H1 (cell line): ENCODE measurements at regions not wholly inside any gene's neighbourhood (a gene's known extent, or its start where the extent isn't known, plus 50 kb on each side); places are given as distances from the start of the nearest gene placed in this dataset.

Experiments
- CTCF ChIA-PET: fragments of 300-600 bp; sonication (Branson Sonifier 250); formaldehyde crosslinking; loops from one replicate; lab custom pipeline; 2021; ENCODE audit not compliant: partially characterized antibody; lab: Charles Lee
- POLR2A ChIA-PET: fragments of 300-600 bp; sonication (Branson Sonifier 250); formaldehyde crosslinking; loops from one replicate; lab custom pipeline; 2021; ENCODE audit warnings: inconsistent platforms; ENCODE audit not compliant: partially characterized antibody; lab: Charles Lee
- DNase-seq, 2 experiments: peaks; one replicate each; pipeline versions ENCODE4 v3.0.0 to v3.0.0-alpha.2; 2010 to 2022; ENCODE audit warnings: low spot score in 2 of 2, low read depth in 1 of 2, mixed read lengths in 1 of 2
- FAIRE-seq: peaks from 2 replicates; lab custom pipeline; 2011; peaks lifted over from hg19 to GRCh38; lab: Jason Lieb, UNC
- H2AFZ ChIP-seq: 2 replicates; pipeline ENCODE4 v1.8.1; 2012; ENCODE audit warnings: low read length, inconsistent platforms
- H2AK5ac ChIP-seq: 2 replicates; pipeline ENCODE4 v1.6.1; 2013; ENCODE audit warnings: low read depth, low read length
- H2BK120ac ChIP-seq: replicated peaks from 2 replicates; pipeline ENCODE3; 2013; ENCODE audit warnings: low read depth, low read length, inconsistent platforms
- H2BK12ac ChIP-seq: 2 replicates; pipeline ENCODE4 v1.6.1; 2013; ENCODE audit warnings: low read depth, low read length
- H2BK15ac ChIP-seq: 2 replicates; pipeline ENCODE4 v1.6.1; 2013; ENCODE audit warnings: low read length
- H2BK20ac ChIP-seq: 2 replicates; pipeline ENCODE4 v1.6.1; 2013; ENCODE audit warnings: low read length
- H2BK5ac ChIP-seq: 2 replicates; pipeline ENCODE4 v1.6.1; 2013; ENCODE audit warnings: low read depth, low read length
- H3K14ac ChIP-seq: 2 replicates; pipeline ENCODE4 v1.6.1; 2013; ENCODE audit warnings: inconsistent platforms; ENCODE audit not compliant: insufficient read length
- H3K18ac ChIP-seq: 2 replicates; pipeline ENCODE4 v1.6.1; 2013; ENCODE audit warnings: low read length; ENCODE audit errors: extremely low read depth
- H3K23ac ChIP-seq: 2 replicates; pipeline ENCODE4 v1.6.1; 2013; ENCODE audit warnings: inconsistent platforms; ENCODE audit not compliant: insufficient read length
- H3K23me2 ChIP-seq: 2 replicates; pipeline ENCODE4 v1.6.1; 2013; ENCODE audit warnings: low read depth, low read length
- H3K27ac ChIP-seq: 2 replicates; pipeline ENCODE4 v1.6.1; 2011; ENCODE audit warnings: low read depth, low read length, inconsistent platforms
- H3K27me3 ChIP-seq, 4 experiments: replicated peaks in 1 of 4; 1 replicate in 1 of 4; 2 replicates in 3 of 4; pipeline versions ENCODE4 v1.6.1 to v1.8.1; 2011 to 2013; ENCODE audit warnings: low read length in 3 of 4, mild to moderate bottlenecking in 3 of 4, inconsistent platforms in 2 of 4, mixed read lengths in 2 of 4, moderate library complexity in 1 of 4; ENCODE audit not compliant: control insufficient read depth in 3 of 4, insufficient read depth in 3 of 4; ENCODE audit errors: extremely low read depth in 1 of 4
- H3K36me3 ChIP-seq, 4 experiments: 2 replicates each; pipeline versions ENCODE4 v1.6.1 to v1.8.1; 2011 to 2013; ENCODE audit warnings: mild to moderate bottlenecking in 4 of 4, low read length in 3 of 4, moderate library complexity in 2 of 4, control low read depth in 1 of 4, inconsistent platforms in 1 of 4; ENCODE audit not compliant: insufficient read depth in 4 of 4, control insufficient read depth in 2 of 4
- H3K4ac ChIP-seq: replicated peaks from 2 replicates; pipeline ENCODE3; 2013; ENCODE audit warnings: low read length, low read depth, mixed read lengths, inconsistent platforms; ENCODE audit not compliant: insufficient read length
- H3K4me1 ChIP-seq, 4 experiments: replicated peaks in 1 of 4; 1 replicate in 1 of 4; 2 replicates in 3 of 4; pipeline versions ENCODE4 v1.6.1 to v1.8.1; 2011 to 2013; ENCODE audit warnings: low read length in 3 of 4, inconsistent platforms in 2 of 4, mixed read lengths in 1 of 4; ENCODE audit not compliant: insufficient read depth in 4 of 4, control insufficient read depth in 3 of 4
- H3K4me2 ChIP-seq, 2 experiments: 2 replicates each; pipeline versions ENCODE4 v1.6.1 to v1.8.1; 2011 to 2013; ENCODE audit warnings: low read depth in 2 of 2, low read length in 2 of 2, control low read depth in 1 of 2, inconsistent platforms in 1 of 2, mild to moderate bottlenecking in 1 of 2; ENCODE audit not compliant: insufficient read depth in 1 of 2
- H3K4me3 ChIP-seq, 4 experiments: fragments of 200-600, 300-600 bp in 1 of 4; sonication (generic), shearing (Covaris generic), sonication (Bioruptor Twin) in 1 of 4; 2 replicates each; pipeline versions ENCODE4 v1.5.1 to v1.8.1; 2011 to 2016; ENCODE audit warnings: low read length in 4 of 4, low read depth in 3 of 4, control low read depth in 2 of 4, inconsistent platforms in 2 of 4, mild to moderate bottlenecking in 2 of 4, mixed read lengths in 1 of 4, moderate library complexity in 1 of 4; ENCODE audit not compliant: insufficient read depth in 2 of 4; ENCODE audit errors: extremely low read depth in 1 of 4
- H3K56ac ChIP-seq: replicated peaks from 2 replicates; pipeline ENCODE3; 2013; ENCODE audit warnings: low read depth, mild to moderate bottlenecking, mixed read lengths, low read length, inconsistent platforms; ENCODE audit not compliant: insufficient read length
- H3K79me1 ChIP-seq: 2 replicates; pipeline ENCODE4 v1.6.1; 2013; ENCODE audit warnings: low read depth, low read length, control low read depth
- H3K79me2 ChIP-seq, 2 experiments: 2 replicates each; pipeline versions ENCODE4 v1.6.1 to v1.8.1; 2012 to 2013; ENCODE audit warnings: low read length in 2 of 2, mild to moderate bottlenecking in 2 of 2, inconsistent platforms in 1 of 2; ENCODE audit not compliant: insufficient read depth in 2 of 2, control insufficient read depth in 1 of 2
- H3K9ac ChIP-seq, 4 experiments: replicated peaks in 1 of 4; 1 replicate in 1 of 4; 2 replicates in 3 of 4; pipeline versions ENCODE4 v1.6.1 to v1.8.1; 2011 to 2013; ENCODE audit warnings: low read depth in 3 of 4, low read length in 3 of 4, control low read depth in 2 of 4, mild to moderate bottlenecking in 2 of 4, moderate library complexity in 2 of 4, inconsistent platforms in 1 of 4; ENCODE audit errors: extremely low read depth in 1 of 4
- H3K9me3 ChIP-seq, 2 experiments: 2 replicates each; pipeline versions ENCODE4 v1.6.1 to v1.8.1; 2012 to 2013; ENCODE audit warnings: mild to moderate bottlenecking in 2 of 2, moderate library complexity in 2 of 2, control low read depth in 1 of 2, inconsistent platforms in 1 of 2, low read depth in 1 of 2, low read length in 1 of 2, mixed read lengths in 1 of 2; ENCODE audit not compliant: insufficient read depth in 2 of 2
- H4K20me1 ChIP-seq, 2 experiments: replicated peaks in 1 of 2; 2 replicates each; pipeline versions ENCODE3 to v1.8.1; 2011 to 2013; ENCODE audit warnings: inconsistent platforms in 2 of 2, low read length in 2 of 2, mild to moderate bottlenecking in 1 of 2; ENCODE audit not compliant: insufficient read depth in 2 of 2, control insufficient read depth in 1 of 2
- H4K5ac ChIP-seq: 2 replicates; pipeline ENCODE4 v1.6.1; 2013; ENCODE audit warnings: low read length, low read depth, mixed read lengths, inconsistent platforms; ENCODE audit not compliant: insufficient read length
- H4K8ac ChIP-seq: 2 replicates; pipeline ENCODE4 v1.8.0; 2013; ENCODE audit warnings: mild to moderate bottlenecking, moderate library complexity, low read length, inconsistent platforms; ENCODE audit not compliant: insufficient read depth; ENCODE audit errors: extremely low read depth
- H4K91ac ChIP-seq: replicated peaks from 2 replicates; pipeline ENCODE3; 2013; ENCODE audit warnings: low read length, mixed read lengths, inconsistent platforms; ENCODE audit not compliant: insufficient read length
- BACH1 ChIP-seq: IDR thresholded peaks from 2 replicates; pipeline ENCODE4 v1.6.1; 2012; ENCODE audit warnings: low read length, improper control_type of control experiment
- CBX5 ChIP-seq: fragments of 300-800, 300-1000 bp; sonication (generic); IDR thresholded peaks from 2 replicates; pipeline ENCODE4 v1.7.1; 2016; ENCODE audit warnings: antibody characterized with exemption, low read length, low read depth
- GTF2F1 ChIP-seq: IDR thresholded peaks from 2 replicates; pipeline ENCODE4 v1.6.1; 2012; ENCODE audit warnings: low read depth, low read length, improper control_type of control experiment, borderline replicate concordance
- HDAC2 ChIP-seq, 2 experiments: fragments of 300-600 bp in 1 of 2; sonication (generic) in 1 of 2; IDR thresholded peaks; 2 replicates each; pipeline ENCODE4 v1.6.1; 2011 to 2012; ENCODE audit warnings: low read depth in 2 of 2, low read length in 2 of 2, mild to moderate bottlenecking in 2 of 2, moderate library complexity in 2 of 2, borderline replicate concordance in 1 of 2, inconsistent platforms in 1 of 2
- KDM1A ChIP-seq: fragments of 200-600, 300-600 bp; sonication (generic); IDR thresholded peaks from 2 replicates; pipeline ENCODE4 v1.7.1; 2016; ENCODE audit warnings: mild to moderate bottlenecking, low read length, borderline replicate concordance
- KDM4A ChIP-seq: IDR thresholded peaks from one replicate; pipeline ENCODE4 v1.7.1; 2012; ENCODE audit warnings: low read depth, mild to moderate bottlenecking, moderate library complexity, low read length, inconsistent platforms; ENCODE audit not compliant: severe bottlenecking
- KDM5A ChIP-seq: fragments of 200-600 bp; IDR thresholded peaks from 2 replicates; pipeline ENCODE4 v1.7.1; 2012; ENCODE audit warnings: mild to moderate bottlenecking, low read length, inconsistent platforms, mixed read lengths
- RAD21 ChIP-seq, 2 experiments: IDR thresholded peaks in 1 of 2; conservative IDR thresholded peaks in 1 of 2; 2 replicates each; pipeline ENCODE4 v1.6.1; 2011; ENCODE audit warnings: low read depth in 2 of 2, low read length in 2 of 2, improper control_type of control experiment in 1 of 2, inconsistent platforms in 1 of 2, mild to moderate bottlenecking in 1 of 2, moderate library complexity in 1 of 2
- SIX5 ChIP-seq: IDR thresholded peaks from 2 replicates; pipeline ENCODE4 v1.6.1; 2011; ENCODE audit warnings: mild to moderate bottlenecking, low read depth, low read length
- TEAD4 ChIP-seq: IDR thresholded peaks from 2 replicates; pipeline ENCODE4 v1.6.1; 2012; ENCODE audit warnings: low read depth, low read length, inconsistent platforms, mixed read lengths
- WGBS, 2 experiments: shearing (Covaris generic) in 1 of 2; methylation state at CpG; one replicate each; pipeline versions ENCODE4 v1.1.6 to v1.1.7; 2013 to 2015; ENCODE audit warnings: low lambda C conversion rate in 2 of 2, mixed read lengths in 2 of 2, inconsistent platforms in 1 of 2, low coverage in 1 of 2, missing lambda C conversion rate in 1 of 2; ENCODE audit not compliant: insufficient replicate concordance in 2 of 2, insufficient coverage in 1 of 2, insufficient read length in 1 of 2; ENCODE audit errors: extremely low coverage in 1 of 2, missing lambda C conversion rate in 1 of 2; 5-methylcytosine and 5-hydroxymethylcytosine counted together
- TF ChIP-seq, protein P1 (sequence below), 3 experiments: IDR thresholded peaks; 1 replicate in 2 of 3; 2 replicates in 1 of 3; pipeline versions ENCODE4 v1.5.1 to v1.6.1; 2011; ENCODE audit warnings: low read length in 3 of 3, mild to moderate bottlenecking in 3 of 3, inconsistent platforms in 2 of 3, low read depth in 1 of 3, moderate library complexity in 1 of 3; ENCODE audit not compliant: insufficient read depth in 1 of 3; ENCODE audit errors: control extremely low read depth in 1 of 3

- H3K4me2 ChIP-seq: no peak overlapping the region
- no peaks in the 10 kb centered on the region for H3K9me3 ChIP-seq
- 86% methylated on average over 1 of the region's 1 CpG; no CpG with 5 or more reads in 1 of the 2 experiments for WGBS, 2 experiments
- ChIA-PET POLR2A (no interaction called here), CTCF (interaction anchor here (0.6 kb wide), 1 partner anchor 533 kb away, joined by 3 read pairs; no protein-coding TSS in a partner anchor)
- no peak overlapping the region for H2BK5ac ChIP-seq
- no peak overlapping the region for H2AK5ac ChIP-seq
- no peak overlapping the region for H3K23ac ChIP-seq
- H4K5ac ChIP-seq: no peak overlapping the region
- no peak overlapping the region for H3K9ac ChIP-seq
- DNase-seq (no peak), FAIRE-seq (no peak)
- no peak overlapping the region for H2BK20ac ChIP-seq
- no peak overlapping the region for H2BK15ac ChIP-seq
- H2BK12ac ChIP-seq: no peak overlapping the region
- H3K27ac ChIP-seq: no peak overlapping the region
- no peaks in the 10 kb centered on the region for H3K27me3 ChIP-seq
- H3K4me1 ChIP-seq: no peaks in the 10 kb centered on the region
- H4K91ac ChIP-seq: no peak overlapping the region
- no peak overlapping the region for H4K8ac ChIP-seq
- H3K56ac ChIP-seq: no peak overlapping the region
- H3K79me2 ChIP-seq: no peaks in the 10 kb centered on the region
- H3K4me3 ChIP-seq: no peak overlapping the region
- no peaks in the 10 kb centered on the region for H4K20me1 ChIP-seq
- no peak overlapping the region for H2BK120ac ChIP-seq
- H3K4ac ChIP-seq: no peak overlapping the region
- no peaks in the 10 kb centered on the region for H3K23me2 ChIP-seq
- no peaks in the 10 kb centered on the region for H3K79me1 ChIP-seq
- H3K14ac ChIP-seq: no peak overlapping the region
- H3K36me3 ChIP-seq: no peaks in the 10 kb centered on the region
- no peak overlapping the region for H2AFZ ChIP-seq
- H3K18ac ChIP-seq: no peak overlapping the region
- TF ChIP-seq SIX5 (no peak), BACH1 (no peak), TEAD4 (no peak), KDM5A (no peak), HDAC2 (IDR thresholded peaks at IDR 0.05; ENCODE audit: borderline replicate concordance in 1 of 2, low read depth in 2 of 2, low read length in 2 of 2) (no peak), KDM1A (no peak), CBX5 (no peak), KDM4A (no peak), RAD21 (IDR thresholded peaks at IDR 0.05 in 1 of 2, conservative IDR thresholded peaks at IDR 0.05 in 1 of 2; ENCODE audit: low read depth in 2 of 2, low read length in 2 of 2) (no peak), GTF2F1 (no peak)
- TF ChIP-seq, protein P1, sequence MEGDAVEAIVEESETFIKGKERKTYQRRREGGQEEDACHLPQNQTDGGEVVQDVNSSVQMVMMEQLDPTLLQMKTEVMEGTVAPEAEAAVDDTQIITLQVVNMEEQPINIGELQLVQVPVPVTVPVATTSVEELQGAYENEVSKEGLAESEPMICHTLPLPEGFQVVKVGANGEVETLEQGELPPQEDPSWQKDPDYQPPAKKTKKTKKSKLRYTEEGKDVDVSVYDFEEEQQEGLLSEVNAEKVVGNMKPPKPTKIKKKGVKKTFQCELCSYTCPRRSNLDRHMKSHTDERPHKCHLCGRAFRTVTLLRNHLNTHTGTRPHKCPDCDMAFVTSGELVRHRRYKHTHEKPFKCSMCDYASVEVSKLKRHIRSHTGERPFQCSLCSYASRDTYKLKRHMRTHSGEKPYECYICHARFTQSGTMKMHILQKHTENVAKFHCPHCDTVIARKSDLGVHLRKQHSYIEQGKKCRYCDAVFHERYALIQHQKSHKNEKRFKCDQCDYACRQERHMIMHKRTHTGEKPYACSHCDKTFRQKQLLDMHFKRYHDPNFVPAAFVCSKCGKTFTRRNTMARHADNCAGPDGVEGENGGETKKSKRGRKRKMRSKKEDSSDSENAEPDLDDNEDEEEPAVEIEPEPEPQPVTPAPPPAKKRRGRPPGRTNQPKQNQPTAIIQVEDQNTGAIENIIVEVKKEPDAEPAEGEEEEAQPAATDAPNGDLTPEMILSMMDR (IDR thresholded peaks at IDR 0.05; ENCODE audit: control extremely low read depth in 1 of 3, insufficient read depth in 1 of 3, low read depth in 1 of 3, low read length in 3 of 3): no peak
These were observed 173.5 kb upstream of the CTAGE1 start for GRCh38 chr18:22591222-22591621.
